ENCODE measurements at regions not wholly inside any gene's neighbourhood (a gene's known extent, or its start where the extent isn't known, plus 50 kb on each side); places are given as distances from the start of the nearest gene placed in this dataset.

DNA sequence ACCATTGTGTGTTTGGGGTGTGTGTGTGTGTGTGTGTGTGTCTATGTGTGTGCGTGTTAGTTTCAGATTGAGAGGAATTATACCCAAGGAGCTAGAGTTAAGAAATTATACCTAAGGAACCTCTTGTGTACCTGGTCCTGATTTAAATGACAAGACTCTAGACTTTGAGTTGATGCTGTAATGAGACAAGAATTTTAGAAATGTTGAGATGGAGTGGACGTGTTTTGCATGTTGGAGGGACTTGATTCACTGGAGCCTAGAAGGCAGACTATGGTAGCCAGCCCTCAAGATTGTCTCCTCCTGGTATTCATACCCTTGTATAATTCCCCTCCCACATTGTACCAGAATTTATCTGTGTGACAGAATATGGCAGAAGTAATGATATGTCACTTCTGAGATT is 52.4 kb upstream of the HSPB3 start:
- TF ChIP-seq, protein P1, sequence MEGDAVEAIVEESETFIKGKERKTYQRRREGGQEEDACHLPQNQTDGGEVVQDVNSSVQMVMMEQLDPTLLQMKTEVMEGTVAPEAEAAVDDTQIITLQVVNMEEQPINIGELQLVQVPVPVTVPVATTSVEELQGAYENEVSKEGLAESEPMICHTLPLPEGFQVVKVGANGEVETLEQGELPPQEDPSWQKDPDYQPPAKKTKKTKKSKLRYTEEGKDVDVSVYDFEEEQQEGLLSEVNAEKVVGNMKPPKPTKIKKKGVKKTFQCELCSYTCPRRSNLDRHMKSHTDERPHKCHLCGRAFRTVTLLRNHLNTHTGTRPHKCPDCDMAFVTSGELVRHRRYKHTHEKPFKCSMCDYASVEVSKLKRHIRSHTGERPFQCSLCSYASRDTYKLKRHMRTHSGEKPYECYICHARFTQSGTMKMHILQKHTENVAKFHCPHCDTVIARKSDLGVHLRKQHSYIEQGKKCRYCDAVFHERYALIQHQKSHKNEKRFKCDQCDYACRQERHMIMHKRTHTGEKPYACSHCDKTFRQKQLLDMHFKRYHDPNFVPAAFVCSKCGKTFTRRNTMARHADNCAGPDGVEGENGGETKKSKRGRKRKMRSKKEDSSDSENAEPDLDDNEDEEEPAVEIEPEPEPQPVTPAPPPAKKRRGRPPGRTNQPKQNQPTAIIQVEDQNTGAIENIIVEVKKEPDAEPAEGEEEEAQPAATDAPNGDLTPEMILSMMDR (IDR thresholded peaks at IDR 0.05) = no peak
- TF ChIP-seq POLR2A (IDR thresholded peaks at IDR 0.05) = no peak

Data from esophagus squamous epithelium (tissue), 4 donors.